ENCODE measurements at regions not wholly inside any gene's neighbourhood (a gene's known extent, or its start where the extent isn't known, plus 50 kb on each side); places are given as distances from the start of the nearest gene placed in this dataset.

DNA sequence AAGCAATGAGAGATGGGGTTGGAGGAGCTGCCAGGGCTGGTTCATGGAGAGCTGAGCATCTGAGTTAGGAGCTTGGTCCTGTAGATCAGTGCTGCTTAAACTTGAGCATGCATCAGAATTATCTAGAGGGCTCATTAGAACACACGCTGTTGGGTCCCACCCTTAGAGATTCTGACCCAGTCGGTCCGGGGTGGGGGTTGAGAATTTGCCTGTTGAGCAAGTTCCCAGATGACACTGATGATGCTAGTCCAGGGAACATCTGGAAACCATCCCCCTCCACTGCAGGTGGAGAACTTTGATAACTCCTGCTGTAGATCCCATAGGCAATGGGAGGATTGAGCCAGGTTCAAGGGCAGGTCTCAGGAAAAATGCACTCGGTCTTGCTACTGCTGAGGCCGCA lies 158.0 kb upstream of the KLF4 start:
- DNase-seq: no peak

DNA sequence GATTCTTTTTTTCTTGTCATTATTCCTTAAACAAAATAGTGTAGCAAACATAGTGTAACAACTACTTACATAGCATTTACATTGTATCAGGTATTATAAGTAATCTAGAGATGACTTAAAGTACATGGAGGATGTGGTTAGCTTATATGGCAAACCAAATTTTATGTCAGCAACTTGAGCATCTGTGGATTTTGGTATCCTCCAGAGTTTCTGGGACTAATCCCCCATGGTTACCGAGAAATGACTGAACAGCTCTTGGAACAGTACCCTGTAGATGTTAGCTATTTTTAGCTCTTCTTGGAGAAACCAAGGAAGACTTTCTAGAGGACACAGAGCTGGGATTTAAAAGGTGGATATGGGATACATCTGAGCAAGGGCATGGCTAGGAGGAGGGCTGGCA lies 157.6 kb upstream of the KLF4 start:
- DNase-seq: no peak

DNA sequence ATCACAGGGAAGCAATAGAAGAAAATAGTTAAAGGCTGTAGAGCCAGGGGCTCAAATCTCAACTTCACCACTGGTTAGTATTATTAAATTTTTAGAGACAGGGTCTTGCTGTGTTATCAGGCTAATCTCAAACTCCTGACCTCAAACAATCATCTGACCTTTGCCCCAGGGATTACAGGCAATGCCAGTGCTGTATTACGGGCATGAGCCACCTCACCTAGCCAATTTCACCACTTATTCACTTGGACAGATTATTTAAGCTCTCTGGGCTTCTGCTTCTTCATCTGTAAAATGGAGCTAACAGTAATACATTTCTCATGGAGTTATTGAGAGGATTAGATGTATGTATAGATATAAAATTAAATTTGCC lies 155.9 kb upstream of the KLF4 start:
- no peak for DNase-seq

DNA sequence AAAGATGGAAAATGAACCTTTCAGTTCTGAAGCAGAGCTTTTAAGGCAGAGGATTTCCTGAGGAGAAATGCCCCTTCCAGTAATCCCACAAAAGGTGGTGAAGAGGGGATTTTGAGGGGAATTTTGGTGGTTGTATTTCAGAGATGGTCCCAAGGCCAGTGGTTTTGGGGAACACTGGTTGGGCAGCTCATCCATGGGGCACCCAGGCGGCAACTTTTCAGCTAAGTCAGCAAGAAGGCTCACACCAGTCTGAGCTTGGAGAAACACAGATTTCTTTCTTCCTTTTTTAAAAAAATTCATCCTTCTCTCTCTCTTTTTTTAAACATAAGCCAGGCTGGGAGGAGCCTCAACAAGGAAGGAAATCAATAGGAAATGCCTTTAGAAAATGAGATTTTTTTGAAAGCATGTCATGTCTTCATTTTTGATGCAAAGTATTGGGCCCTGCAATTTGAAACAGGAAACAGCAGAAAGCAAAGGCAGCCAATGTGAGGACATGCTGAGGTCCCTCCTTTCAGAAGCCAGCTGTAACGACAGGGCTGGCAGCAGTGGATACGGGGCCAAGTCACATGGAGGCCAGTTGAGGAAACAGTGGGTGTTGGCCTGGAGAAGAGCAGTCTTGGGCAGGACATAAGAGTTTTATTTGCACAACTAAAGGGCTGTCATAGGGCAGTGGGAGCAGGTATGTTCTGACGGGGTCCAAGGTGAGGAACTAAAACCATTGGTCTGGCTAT lies 155.3 kb upstream of the KLF4 start:
- DNase-seq: no peak

DNA sequence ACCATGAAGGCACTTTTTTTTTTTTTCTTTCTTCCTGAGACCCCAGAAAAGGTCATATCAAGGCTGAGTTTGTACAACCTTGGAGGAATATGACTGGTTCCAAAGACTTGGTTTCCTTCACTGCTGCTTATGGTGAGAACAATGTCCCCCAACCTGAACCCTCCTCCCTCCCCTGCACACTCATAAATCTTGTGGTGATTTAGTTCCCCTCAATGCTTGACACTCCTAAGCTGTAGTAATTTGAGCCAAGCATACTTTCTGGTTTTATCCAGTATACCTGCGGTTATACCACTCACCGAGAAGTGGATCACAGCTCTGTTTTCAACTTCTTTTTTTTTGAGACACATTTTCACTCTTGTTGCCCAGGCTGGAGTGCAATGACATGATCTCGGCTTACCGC lies 149.9 kb upstream of the KLF4 start:
- DNase-seq: peak; percentile 9

DNA sequence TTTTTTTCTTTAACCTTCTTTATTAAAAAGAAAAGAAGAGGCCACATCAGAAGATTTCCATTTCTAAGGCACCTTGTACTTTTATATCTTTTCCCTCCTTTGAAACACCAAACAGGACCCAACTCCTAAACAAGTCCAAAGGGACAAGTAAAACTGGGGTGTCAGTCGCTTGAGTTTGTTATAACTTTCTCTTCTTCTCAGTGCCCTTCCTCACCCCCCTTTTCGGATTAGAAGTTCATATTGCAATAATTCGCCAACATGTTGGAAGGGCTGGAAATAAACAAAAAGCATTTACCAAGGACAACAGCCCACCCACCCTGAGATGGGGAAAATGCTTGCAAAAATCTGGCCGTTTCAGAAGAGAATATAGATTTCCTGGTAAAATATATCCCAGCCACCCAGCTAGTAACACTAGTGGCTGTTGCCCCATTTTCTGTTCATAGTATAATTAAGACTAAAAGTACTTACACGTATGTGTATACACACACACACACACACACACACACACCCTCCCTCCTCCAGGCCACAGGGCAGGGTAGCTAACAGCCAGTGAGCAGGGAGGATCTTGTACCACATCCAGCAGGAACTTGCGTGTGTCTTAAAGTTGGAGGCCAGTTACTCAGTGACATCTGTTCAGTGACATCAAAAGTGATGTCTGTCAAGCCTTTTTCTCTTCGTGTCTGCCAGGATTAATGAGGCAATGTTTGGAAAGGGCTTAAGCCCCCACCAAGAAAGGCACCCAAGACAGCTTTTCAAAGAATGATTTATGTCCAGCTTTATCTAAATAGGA lies 149.1 kb upstream of the KLF4 start:
- peak; percentile 2 for DNase-seq

DNA sequence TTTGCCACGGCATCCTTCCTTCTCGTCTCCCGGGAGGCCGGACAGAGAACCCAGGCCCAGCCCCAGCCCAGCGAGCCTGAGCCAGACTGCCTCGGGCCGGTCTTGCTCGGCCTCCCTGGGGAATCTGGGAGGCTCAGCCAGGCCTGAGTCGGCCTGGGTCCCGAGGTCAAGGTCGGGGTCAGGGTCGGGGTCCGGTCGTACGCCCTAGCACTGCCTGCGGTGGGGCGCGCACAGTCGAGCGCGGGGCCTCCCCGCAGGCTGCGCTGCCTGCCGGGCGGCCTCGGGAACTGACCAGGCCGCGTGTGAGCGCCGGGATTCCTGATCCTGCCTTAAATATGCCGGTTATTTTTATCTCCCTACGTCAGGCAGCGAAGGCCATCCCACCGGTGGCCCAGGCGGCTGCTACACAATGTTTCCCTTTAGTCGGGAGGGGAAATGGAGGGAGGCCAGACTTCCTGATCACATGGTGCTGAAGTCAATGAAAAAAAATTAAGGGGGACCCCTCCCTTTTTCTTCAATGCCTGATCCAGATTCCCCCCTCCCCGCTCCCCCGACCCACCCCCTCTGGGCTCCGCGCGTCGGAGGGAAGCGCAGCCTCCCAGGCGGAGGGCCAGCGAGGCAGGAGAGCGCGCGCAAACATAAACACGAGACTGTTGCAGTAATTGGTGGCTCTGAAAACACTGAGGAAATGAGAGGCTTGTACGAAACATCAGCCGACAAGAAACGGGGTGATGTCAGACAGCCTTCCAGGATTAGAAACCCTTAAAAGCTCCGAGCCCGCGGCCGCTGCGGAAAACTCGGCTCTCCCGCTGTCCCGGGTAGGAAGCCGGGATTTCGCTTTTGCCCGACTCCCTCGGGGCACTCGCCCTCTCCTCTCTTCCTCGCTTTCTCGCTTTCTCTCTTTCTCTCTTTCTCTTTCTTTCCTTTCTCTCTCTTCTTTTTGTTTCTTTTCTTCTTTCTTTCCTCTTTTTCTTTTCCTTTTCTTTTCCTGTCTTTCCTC lies 148.2 kb upstream of the KLF4 start:
- DNase-seq: peak; percentile 26

DNA sequence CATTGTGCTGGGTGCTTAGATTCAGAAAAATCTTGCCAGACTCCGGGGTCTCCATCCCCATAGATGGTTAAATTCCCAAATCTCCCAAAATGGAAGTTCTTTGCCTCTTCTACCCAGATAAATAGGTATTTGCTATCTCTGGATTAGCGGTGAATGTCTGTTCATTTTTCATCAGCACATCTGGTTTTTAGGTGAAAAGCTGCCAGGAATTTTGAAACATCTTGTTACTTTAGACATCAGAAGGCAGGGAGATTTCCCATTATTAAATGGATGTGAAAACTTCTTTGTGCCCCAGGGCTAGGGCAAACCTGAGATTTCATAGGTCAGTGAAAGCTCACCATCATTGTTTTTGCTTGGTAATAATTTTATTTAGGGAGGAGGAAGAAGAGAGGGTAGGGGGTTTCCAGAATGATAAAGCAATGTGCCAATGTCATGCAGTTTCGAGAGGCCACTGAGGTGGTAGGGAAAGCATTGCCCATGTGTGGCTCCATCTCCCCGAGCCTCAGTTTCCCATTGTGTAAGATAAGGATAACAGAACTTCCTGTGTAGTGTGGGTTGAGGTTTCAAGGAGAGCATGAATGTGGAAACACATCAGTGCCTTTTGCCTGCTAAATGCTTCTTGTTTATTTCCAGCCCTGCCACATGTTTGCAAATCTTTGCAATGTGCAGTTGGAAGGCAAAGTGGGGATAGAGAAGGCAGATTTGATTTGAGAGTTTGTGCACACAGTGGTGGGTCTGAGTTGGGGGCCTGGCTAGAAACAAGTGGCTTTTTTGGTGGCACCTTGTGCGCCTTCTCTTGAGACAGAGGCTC lies 147.2 kb upstream of the KLF4 start:
- DNase-seq: no peak

DNA sequence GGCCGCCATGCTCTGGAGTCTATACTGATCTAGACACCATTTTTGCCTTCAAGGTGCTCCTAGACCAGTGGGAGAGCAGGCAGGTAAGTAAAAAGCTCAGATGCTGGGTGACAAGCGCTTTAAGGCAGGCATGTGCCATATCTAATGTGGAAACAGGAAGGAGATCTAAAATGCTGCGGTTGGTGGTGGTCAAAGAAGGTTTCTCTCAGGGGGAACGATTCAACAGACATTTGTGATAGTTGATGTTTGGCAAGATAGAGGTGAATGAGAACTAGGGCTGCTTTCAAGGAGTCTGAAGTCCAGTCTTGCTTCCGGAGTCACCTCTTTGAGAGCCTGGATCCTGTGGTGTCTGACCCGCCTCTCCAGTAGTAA lies 146.2 kb upstream of the KLF4 start:
- DNase-seq: no peak

DNA sequence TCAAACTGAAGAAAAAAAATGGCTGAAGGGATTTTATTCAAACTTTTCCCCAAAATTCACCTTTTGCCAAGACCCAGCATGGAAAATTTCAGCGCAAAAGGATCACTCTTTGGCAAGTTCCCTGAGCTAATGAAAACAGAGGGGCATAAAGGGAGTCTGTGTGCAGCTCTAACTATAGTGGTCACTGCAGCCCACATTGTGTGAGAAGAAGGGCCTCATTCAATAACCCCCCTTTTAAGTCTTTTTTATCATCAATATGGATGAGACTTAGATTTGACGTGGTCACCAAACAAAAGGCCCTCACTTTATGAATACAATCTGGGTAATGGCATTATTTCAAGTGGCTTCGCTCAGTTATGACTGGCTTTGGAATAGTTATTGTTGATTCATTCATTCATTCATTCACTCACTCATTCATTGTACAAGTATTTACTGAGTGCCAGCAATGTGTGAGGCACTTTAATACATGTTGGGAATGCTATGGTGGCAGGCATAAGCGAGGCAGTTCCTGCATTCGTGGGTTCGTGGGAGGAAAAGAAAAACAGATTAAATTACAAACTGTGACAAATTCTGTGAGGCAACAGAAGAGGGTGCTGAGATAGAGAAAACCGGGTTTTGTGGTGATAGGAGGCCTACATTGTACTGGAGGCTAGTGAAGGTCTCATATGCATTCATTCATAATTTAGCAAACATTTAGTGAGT lies 145.7 kb upstream of the KLF4 start:
- no peak for DNase-seq

DNA sequence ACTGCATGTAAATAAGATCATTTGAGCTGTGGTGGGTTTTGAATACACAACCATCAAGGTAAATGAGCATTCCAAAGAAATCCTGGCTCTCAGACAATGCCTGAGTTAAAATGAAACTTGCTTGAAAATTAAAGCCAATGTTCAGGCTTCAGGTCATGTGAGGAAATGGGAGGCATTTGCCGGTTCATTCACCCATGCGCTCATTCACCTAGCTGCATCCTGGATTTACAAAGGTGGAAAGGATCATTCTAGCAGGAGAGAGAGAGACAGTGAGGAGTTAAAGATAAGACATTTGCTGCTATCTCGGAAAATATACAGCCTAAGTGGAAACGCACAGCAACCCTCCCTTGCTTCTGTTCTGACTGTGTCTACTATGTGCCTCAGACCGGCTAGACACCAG lies 143.8 kb upstream of the KLF4 start:
- no peak for DNase-seq

DNA sequence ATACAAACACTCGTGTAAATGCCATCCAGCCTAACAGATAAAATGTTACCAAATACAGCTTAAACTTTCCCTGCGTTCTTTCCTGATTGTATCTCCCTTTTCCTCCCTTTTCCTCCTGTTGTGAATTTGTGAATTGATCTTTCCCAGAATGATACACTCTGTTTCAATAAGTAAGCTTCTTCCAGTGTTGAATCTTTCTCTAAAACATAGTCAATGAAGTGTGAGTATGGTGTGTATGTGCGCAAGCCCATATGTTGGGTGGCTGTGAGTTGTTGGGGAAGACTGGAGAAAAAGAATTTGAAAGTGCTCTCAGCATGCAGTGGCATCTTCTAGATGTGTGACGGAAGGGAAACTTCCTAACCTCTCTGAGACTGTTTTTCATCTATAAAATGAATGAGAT lies 143.1 kb upstream of the KLF4 start:
- no peak for DNase-seq

DNA sequence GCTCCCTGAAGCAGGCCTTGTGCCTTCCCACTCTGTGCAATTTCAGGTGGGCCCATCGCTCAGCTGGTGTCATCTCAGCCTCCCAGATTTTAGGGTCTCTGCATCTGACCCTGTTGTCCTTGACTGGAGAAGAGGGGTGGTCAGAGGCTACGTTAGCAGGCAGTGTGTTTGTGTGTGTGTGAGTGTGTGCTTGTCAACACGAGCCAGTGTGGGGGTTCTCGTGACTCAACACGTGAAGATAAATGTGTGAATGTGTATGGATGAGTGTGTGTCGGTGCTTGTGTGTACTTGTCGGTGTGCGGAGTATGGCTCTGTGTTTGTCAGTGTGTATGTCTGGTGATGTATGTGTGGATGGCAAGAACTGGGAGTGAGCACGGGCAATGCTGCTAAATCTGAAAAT lies 142.6 kb upstream of the KLF4 start:
- no peak for DNase-seq

DNA sequence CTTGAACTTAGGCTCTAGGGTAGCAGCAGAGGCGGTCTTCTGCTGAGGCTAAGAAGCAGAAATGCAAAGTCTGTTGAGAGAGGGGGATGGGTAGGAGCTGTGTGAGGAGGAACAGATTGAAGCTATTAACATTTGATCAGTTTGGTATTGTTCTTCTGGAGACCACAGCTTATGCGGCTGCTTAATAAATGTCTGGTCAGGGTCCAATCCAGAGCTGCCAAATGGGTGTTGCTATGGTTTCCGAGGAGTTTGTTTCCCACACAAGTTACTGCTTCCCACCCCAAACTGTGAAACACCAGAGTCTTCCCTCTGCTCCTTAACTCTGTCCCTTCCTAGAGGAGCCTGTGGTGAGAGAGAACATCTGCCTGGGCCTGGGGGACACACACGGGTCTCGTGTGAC lies 142.2 kb upstream of the KLF4 start:
- no peak for DNase-seq

DNA sequence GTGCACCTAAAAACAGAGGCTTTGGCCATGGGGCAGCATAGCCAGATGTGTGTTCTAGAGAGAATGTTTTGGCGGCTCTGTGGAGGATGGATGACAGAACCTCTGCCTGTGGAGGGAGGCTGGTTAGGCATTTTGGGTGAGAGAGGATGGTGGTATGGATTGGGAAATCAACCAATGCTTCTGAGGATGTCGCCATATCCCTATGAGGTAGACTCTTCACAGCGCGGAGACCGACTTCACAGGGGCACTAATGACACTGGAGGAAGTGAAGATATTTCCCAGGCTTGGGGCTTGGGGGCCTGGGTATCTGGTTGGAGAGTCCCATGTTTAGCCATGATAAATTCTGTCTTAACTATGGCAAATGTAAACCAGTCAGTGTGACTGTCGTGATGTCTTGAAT lies 140.6 kb upstream of the KLF4 start:
- no peak for DNase-seq

DNA sequence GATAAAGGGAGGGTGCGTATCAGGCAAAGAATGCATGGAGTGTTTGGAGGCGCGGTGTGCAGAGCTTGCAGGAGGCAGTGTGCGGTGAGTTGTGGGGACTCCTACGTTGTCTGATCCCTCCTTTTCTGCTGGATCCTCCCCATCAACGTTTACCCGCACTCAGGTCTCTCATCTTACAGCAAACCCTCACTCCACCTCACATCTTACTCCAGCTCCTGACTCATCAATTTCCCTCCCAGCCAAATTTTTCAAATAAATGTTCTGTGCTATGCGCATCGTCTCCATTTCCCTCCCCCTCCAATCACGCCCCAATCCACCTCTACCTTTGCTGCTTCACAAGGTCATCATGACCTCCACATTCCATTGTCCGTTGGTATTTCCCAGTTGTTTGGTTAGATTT lies 138.9 kb upstream of the KLF4 start:
- DNase-seq: no peak

DNA sequence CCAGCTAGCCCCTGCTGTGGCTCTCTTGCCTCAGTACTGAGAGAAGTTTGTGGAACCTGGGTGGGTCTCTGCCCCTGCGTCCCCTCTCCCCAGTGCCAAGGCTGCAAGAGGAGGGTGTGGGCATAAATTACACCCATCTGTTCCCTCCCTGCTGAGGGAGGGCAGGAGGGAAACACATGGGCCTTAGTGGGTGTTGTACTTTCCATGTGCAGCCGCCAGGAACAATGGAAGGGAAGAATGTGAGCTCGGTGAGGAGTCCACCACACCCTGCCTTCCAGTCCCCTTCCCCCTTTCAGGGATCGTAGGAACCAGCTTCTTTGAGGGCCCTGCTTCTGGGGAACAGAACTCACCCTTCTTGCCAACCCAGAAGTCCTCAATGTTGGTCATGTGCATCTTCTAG lies 138.2 kb upstream of the KLF4 start:
- no peak for DNase-seq

DNA sequence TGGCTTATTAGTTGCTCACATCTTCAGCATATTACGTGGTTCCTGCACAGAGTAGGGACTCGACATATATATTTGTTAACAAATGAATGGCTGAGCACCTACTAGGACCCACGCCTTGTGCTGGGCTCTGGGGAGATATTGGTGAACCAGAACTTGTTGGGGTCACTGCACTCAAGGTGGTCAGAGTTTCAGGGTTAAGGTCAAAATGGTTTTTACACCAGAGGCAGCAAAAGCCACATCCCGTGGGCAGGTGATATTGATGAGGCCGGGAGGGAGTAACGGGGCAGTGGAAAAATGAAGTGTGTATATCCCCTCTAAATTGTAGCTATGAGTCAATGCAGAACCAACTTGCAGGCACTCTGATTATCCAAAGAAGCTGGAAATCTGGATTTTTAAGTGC lies 136.5 kb upstream of the KLF4 start:
- DNase-seq: no peak

DNA sequence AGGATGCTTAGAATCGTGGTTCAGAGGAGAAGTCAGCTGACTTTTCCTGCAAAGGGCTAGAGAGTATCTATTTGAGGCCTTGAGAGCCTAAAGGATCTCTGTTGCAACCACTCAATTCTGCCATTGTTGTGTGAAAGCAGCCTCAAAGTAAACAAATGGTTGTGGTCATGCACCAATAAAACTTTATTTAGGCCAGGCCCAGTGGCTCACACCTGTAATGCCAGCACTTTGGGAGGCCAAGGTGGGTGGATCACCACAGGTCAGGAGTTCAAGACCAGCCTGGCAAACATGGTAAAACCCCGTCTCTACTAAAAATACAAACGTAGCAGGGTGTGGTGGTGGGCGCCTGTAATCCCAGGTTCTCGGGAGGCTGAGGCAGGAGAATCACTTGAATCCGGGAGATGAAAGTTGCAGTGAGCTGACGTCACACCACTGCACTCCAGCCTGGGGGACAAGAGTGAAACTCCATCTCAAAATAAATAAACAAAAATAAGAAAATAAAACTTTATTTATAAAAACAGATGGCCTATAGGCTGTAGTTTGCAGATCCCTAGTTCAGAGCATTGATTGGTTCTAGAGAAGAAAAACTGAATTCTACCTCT lies 135.9 kb upstream of the KLF4 start:
- DNase-seq: no peak

DNA sequence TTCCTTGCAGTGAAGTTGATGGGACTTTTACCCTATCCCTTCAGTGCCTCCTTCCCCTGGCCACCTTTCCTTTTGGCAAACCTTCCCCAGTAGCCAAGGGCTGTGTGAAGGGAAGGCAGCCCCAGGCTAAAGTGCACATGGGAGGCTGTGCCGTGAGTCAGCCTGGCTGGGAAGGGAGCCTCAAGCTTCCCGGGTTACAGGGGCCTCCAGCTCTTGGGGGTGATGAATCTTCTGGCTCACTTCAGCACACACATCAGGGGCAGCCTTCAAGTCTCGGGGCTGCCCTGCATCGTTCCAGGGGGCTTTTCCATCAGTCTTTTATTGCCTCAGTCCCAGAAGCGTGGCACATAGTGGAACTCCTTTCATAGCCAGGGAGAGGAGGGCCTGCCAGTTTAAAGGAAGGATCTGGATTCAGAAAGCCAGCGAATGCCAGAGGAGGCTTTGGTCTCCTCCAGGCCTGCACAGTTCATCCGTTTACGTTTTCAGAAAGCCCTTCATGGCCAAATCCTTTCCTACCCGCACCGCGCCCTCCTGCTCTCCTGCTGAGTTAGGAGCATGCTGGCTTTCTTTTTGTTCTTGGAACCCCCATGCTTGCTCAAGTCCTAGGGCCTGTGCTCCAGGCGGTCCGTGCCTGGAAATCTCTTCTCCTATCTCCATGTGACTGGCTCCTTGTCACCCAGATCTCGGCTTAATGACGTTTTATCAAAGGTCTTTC lies 134.8 kb upstream of the KLF4 start:
- no peak for DNase-seq

DNA sequence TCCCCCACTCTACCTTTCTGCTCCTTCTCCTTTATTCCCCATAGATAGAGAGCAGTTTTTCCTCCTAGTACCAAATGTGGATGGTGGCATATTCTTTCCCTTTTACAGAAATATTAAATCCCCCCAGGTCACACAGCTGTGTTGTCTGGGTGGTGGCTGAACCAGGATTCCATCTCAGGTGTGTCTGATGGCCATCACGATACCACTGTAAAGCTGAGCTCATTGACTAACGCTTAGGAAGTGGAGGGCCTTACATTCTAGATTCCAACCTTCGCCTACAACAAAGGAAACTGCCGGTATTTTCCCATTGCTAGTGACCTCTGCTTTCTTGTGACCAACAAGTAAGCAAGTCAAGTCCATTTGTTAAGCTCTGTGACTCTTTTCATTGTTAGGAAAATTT lies 131.9 kb upstream of the KLF4 start:
- no peak for DNase-seq

All from NCI-H2029 treated with DMSO at 0.1 percent for 48 hours (cell line).